ENCODE measurements at regions not wholly inside any gene's neighbourhood (a gene's known extent, or its start where the extent isn't known, plus 50 kb on each side); places are given as distances from the start of the nearest gene placed in this dataset.

- TF ChIP-seq CTCF (IDR thresholded peaks at IDR 0.05) (no peak), POLR2AphosphoS5 (IDR thresholded peaks at IDR 0.05) (no peak)
Measured at GRCh38 chr11:80746300-80746699, 1305.5 kb upstream of the TENM4 start.
